Epithelial cell of proximal tubule (primary cell): ENCODE measurements at regions not wholly inside any gene's neighbourhood (a gene's known extent, or its start where the extent isn't known, plus 50 kb on each side); places are given as distances from the start of the nearest gene placed in this dataset.

Experiments used
- DNase-seq: peaks from one replicate; pipeline ENCODE4 v3.0.0-alpha.2; 2011; ENCODE audit warnings: low read depth
- H3K4me3 ChIP-seq: 2 replicates; pipeline ENCODE4 v1.5.1; 2011; ENCODE audit warnings: low read depth, mild to moderate bottlenecking, low read length
- TF ChIP-seq, protein P1 (sequence below): conservative IDR thresholded peaks from 2 replicates; pipeline ENCODE4 v1.5.1; 2012; ENCODE audit warnings: low read depth, mild to moderate bottlenecking, low read length

DNA sequence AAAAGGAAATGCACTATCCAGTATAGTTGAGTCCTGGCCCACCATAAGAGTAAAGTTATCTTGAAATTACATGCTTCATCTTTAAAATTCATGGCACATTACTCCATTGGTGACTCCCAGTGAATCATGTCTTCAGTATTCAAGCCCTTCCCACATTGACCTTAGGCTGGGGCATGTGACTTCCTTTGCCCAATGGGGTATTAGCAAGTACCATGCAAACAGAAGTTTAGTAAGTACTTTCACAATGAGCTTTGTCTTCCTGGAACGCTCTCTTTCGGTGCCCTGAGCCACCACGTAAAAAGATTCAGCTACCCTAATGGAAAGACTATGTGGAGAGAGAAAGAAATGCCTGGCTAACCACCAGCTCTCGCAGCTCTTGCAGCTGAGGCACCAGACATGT is 235.4 kb downstream of the HNRNPD start:
- no peak for DNase-seq
- TF ChIP-seq, protein P1, sequence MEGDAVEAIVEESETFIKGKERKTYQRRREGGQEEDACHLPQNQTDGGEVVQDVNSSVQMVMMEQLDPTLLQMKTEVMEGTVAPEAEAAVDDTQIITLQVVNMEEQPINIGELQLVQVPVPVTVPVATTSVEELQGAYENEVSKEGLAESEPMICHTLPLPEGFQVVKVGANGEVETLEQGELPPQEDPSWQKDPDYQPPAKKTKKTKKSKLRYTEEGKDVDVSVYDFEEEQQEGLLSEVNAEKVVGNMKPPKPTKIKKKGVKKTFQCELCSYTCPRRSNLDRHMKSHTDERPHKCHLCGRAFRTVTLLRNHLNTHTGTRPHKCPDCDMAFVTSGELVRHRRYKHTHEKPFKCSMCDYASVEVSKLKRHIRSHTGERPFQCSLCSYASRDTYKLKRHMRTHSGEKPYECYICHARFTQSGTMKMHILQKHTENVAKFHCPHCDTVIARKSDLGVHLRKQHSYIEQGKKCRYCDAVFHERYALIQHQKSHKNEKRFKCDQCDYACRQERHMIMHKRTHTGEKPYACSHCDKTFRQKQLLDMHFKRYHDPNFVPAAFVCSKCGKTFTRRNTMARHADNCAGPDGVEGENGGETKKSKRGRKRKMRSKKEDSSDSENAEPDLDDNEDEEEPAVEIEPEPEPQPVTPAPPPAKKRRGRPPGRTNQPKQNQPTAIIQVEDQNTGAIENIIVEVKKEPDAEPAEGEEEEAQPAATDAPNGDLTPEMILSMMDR = no peak
- no peak overlapping the region for H3K4me3 ChIP-seq

DNA sequence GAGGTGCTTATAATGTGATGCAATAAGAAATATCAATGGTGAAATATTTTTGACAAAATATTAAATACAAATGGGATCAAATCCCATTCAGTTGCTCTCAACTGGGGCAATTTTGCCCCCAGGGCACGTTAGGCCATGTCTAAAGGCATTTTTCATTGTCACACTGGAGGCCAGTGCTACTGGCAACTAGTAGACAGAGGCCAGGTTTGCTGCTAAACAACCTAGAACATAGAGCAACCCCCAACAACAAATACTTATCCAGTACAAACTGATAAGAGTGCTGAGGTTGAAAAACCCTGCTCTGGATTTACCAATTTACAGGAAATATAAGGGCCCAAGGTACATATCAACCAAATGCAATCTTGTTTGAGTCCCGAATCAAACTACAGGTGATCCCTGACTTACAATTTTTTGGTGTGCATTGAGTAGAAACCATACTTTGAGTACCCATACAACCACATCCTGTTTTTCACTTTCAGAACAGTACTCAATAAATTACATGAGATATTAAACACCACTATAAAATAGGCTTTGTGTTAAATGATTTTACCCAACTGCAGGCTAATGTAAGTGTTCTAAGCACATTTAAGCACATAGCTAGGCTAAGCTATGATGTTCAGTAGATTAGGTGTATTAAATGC is 237.5 kb downstream of the HNRNPD start:
- no peak overlapping the region for H3K4me3 ChIP-seq
- DNase-seq = no peak
- TF ChIP-seq, protein P1 = no peak

DNA sequence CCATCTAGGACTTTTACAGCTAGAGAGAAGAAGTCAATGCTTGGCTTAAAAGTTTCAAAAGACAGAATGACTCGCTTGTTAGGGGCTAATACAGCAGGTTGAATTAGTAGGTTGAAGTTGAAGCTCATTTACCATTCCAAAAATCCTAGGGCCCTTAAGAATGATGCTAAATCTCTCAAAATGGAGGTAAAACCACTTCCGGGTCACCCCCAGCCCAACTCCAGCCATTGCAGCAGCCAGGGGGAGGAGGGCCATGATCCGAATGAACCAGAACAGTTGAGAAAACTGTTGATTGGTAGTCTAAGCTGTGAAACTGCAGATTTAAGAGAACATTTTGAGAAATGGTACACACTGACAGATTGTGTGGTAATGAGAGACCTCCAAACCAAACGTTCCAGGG is 245.4 kb downstream of the HNRNPD start:
- no peak for DNase-seq
- H3K4me3 ChIP-seq = no peak overlapping the region
- TF ChIP-seq, protein P1 = no peak

DNA sequence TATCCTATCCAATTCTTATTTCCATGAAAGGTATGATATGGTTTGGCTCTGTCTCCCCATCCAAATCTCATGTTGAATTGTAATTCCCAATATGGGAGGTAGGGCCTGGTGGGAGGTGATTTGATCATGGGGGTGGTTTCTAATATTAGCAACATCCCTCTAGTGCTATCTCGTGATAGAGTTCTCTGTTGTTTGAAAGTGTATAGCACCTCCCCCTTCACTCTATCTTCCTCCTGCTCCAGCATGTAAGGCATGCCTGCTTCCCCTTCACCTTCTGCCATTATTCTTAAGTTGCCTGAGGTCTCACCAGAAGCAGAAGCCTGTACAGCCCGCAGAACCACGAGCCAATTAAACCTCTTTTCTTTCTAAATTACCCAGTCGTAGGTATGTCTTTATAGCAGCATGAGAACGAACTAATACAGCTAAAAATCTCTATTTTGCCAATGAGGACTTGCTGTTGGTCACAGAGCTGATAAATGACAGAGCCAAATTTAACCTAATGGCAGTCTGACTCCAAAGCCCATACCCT is 247.2 kb downstream of the HNRNPD start:
- H3K4me3 ChIP-seq = no peak overlapping the region
- DNase-seq = no peak
- TF ChIP-seq, protein P1 = no peak

DNA sequence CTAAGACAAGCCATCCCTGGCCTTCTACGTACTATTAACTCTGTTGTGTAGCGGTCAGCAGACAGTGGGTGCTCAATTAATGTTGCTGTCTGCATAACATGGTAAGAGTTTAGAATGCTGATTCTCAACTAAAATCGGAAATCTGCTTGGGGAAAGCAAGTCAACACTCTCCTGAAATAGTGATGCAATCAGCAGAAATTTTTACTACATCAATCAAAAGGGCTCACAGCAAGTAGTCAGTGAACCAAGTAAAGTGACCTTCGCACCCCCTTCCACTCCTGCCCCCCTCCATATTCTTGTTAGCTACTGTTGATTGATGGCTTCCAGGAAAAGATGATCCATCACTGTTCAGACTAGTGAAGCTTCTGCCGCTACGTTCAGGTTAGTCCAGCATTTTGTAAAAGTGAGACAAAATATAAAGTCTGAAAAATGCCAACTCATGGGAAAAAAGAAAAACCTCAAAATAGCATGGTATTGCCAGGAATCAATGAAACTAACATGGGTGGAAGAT is 247.9 kb downstream of the HNRNPD start:
- DNase-seq = no peak
- TF ChIP-seq, protein P1 = no peak
- no peak overlapping the region for H3K4me3 ChIP-seq

DNA sequence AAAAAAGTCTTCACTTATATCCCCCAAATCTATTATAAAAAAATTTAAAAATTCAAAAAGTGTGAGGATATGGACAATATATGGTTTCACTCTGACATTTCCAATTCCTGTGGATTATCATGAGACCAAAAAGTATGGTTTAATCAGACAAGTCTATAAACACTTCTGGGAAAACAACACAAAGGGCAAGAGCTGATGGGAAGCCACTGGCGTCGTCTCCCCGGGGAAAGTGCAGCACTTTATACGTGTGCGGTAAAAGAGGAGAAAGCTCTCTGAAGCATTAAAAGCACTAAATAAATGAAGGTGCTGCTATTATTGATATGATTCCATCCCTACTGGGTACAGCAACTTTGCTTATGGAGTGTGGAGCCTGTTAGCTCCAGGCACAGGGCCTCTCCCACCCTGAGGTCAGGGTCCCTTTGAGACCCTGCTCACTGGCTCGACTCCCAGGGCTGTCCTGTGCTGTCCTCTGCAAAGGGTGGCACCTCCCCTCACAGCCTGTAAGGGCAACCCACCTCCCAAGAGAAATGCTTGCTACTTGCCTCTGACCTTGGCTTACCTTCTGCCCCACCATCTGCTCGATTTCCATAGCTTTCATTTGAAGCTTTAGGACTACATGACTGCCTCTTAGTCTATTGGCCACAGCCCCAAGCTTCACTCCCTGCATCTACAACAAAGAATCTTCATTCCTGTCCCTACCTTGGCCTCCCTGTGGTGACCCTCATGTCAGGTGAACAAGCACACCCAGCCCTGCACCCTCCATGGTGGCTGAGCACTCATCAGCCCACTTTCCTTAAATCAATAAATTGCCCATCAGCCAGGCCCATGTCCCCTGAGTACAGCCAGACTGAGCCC is 248.6 kb downstream of the HNRNPD start:
- no peak for DNase-seq
- TF ChIP-seq, protein P1 = no peak
- H3K4me3 ChIP-seq = no peak overlapping the region
